Nucleus accumbens (tissue), 56 donors: ENCODE measurements at regions not wholly inside any gene's neighbourhood (a gene's known extent, or its start where the extent isn't known, plus 50 kb on each side); places are given as distances from the start of the nearest gene placed in this dataset.
"Not testable (repeated sequence)": the region's sequence is repeated elsewhere in the genome, so short reads cannot be mapped to it uniquely, and the experiment has no call there.

Experiments
- DNase-seq, 56 donors: peaks; one replicate each; lab custom pipeline; 2025; lab: John Stamatoyannopoulos, UW

DNA sequence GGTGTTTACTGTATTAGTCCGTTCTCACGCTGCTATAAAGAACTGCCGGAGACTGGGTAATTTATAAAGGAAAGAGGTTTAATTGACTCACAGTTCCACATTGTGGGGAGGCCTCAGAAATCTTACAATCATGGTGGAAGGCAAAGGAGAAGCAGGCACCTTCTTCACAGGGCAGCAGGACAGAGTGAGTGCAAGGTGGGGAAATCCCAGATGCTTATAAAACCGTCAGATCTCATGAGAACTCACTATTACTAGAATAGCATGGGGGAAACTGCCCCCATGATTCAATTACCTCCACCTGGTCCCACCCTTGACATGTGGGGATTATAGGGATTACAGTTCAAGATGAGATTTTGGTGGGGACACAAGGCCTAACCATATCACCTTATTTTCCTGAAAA, 60.1 kb upstream of the IFNGR1 start:
- DNase-seq = not testable (repeated sequence)

DNA sequence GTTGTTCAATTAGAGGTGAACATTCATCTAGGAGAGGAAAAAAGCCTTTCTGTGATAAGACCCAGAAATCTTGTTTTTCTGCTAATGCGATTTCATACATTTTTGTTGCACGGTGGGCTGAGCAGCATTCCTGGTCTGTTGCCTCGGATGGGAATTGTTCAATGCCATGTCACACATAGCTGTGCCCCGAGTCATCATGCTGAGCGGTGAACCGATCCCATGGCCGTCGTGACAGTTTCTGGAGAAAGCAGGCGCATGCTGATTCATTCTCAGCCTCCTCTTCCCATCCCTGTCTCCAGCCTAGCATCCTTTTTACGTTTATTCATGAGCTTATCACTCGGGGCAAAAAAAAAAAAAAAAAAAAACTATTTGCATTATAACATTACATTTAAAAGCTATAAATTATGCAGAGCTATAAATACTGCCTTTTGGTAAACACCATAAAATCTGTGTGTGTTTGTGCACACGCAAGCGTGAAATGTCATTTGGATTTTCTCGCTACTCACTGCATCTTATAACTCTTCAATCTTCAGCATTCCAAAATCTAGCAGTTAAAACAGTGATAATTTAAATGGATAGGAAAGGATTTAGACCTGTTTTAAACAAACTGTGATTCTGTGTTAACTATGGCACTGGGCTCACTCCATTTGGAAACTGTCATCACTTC, 58.9 kb upstream of the IFNGR1 start:
- DNase-seq = no peak

DNA sequence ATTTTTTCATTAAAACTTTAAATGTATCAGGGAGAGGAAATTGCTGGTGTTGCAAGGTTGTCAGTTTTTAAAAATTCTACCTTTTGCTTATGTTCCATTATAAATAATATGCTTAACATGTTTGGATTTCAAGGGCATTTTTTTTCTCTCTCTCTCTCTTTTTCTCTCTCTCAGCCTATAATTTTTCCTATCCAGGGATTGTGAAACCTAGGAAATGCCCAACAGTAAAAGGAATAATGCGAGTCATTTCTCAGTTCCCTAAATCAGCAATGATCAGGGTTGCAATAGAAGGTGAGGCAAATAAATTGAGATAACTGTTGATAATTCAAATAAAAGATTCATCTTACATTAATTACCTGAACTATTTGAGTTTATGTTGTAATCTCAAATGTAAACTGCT, 53.2 kb upstream of the IFNGR1 start:
- DNase-seq = no peak

GRCh38 chr6:137271245-137272183, 52.3 kb upstream of the IFNGR1 start:
- peak in 1 of 56 donors; percentile 7 for DNase-seq

GRCh38 chr6:137269803-137270202, 50.6 kb upstream of the IFNGR1 start:
- no peak for DNase-seq

GRCh38 chr6:137269347-137269746, 50.2 kb upstream of the IFNGR1 start:
- no peak for DNase-seq
